Left renal pelvis (tissue), 4 donors: ENCODE measurements at regions not wholly inside any gene's neighbourhood (a gene's known extent, or its start where the extent isn't known, plus 50 kb on each side); places are given as distances from the start of the nearest gene placed in this dataset.

ENCODE experiments used
- DNase-seq, 4 donors: peaks; one replicate each; pipeline ENCODE4 v3.0.0-alpha.2; 2013; ENCODE audit warnings: low read depth in 4 of 4, low spot score in 3 of 4

- DNase-seq = peak in 1 of 4 donors; percentile 2
These were observed 69.6 kb downstream of the MDH1 start for GRCh38 chr2:63658176-63658968.

DNA sequence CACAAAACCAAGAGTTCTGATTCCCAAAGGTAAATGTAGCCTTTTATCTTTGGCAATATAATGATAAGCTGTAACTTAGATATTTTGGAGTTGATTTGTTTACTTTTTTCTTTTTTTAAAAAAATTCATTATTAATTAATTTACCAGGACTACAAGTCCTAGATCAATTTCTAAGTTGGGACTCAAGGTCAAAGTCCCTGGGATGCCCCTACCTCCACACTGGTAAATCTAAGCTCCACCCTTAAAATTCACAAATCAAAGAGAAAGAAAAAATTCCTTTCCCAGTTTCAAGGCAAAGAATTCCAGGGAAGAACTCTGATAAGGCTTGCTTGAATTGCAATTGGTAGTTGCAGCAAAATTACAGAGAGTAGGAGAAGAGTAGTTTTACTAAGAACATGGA is 71.3 kb downstream of the MDH1 start:
- DNase-seq = no peak

DNA sequence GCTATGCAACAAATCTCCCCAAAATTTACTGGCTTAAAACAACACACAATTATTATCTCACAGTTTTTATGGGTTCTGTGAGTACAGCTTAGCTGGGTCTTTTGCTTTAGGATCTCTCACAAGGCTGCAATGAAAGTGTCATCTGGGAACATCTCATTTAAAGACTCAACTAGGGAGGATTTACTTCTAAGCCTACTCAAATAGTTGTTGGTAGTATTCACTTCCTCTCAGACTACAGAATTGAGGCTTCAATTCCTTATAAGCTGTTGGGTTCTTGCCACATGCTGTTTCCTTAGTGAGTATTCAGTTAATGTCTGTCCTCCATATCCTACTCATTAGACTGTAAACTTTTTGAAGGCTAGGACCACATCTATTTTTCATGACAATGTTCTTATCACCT is 72.3 kb downstream of the MDH1 start:
- DNase-seq = no peak

DNA sequence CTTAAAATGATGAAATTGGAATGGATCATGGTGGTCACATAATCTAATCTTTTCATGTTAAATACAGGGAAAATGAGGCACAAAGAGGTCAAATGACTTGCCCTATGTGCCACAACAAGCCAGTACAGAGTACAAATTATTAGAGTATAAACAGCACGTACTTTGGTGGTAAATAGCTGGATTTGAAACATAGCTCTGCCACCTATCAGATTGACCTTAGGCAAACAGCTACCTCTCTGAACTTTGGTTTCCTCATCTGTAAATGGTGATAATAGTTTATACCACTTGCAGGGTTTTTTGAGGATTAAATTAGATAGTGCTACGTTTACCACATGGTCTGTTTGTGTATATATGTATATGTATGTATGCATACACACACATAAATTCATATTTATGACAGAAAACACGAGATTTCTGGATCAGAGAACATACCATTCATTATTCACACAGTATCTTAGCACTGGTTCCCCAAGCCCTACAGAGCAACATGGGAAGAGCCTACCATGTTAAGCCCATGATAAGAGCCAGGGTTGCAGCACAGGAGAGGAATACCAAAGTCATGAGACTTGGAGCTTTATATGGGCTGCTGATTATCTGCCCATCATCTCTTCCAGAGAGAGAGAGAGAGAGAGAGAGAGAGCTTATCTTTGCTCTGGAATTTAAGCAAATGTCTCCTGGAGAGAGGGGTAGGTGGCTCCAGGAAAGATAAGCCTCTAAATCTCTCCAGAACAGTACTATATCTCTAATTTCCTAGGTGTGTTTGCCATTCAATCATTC is 73.5 kb downstream of the MDH1 start:
- DNase-seq = no peak

- DNase-seq = no peak
These were observed 74.5 kb downstream of the MDH1 start for GRCh38 chr2:63663013-63663864.

DNA sequence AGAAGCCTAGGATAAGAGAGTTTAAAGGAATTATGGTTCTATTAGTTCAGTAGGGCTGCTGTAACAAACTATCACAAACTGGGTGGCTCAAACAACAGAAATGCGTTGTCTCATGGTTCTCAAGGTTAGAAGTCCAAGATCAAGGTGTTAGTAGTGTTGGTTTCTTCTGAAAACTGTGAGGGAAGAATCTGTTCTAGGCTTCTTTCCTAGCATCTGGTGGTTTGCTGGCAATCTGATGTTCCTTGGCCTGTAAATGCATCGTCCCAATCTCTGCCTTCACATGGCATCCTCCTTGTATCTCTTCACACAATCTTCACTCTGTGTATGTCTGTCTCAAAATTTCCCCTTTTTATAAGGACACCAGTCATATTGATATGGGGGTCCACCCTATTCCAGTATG is 76.3 kb downstream of the MDH1 start:
- no peak for DNase-seq

- no peak for DNase-seq
These were observed 77.2 kb downstream of the MDH1 start for GRCh38 chr2:63665846-63666475.

DNA sequence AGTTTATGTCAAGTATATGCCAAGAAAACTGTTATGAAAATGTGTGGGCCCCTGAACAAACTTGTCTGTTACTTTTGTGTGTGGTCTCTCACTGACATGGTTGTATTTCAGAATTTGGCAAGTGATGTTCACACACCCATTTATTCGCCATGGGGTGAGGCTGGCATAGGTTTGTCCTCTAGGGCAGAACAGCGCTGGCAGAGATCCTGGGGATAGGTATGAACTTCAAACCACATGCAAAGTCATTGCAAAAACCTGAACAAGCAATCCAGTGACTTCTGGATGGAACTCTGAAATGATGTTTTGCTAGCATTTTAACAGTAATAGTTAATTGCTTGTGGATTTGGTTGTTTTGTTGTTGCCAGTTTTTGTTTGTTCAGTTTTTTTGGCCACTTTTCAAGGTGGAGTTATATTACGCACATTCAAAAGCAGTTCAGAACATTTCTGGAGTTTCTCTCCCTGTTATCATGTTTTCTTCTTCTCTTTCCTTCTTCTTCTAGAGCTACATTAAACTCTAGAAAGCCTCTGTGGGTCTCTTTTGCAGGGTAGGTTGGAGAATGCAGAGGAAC is 78.5 kb downstream of the MDH1 start:
- no peak for DNase-seq

GRCh38 chr2:63668000-63668399 is 79.2 kb downstream of the MDH1 start:
- no peak for DNase-seq

- no peak for DNase-seq
These were observed 79.7 kb downstream of the MDH1 start for GRCh38 chr2:63668466-63668865.

DNA sequence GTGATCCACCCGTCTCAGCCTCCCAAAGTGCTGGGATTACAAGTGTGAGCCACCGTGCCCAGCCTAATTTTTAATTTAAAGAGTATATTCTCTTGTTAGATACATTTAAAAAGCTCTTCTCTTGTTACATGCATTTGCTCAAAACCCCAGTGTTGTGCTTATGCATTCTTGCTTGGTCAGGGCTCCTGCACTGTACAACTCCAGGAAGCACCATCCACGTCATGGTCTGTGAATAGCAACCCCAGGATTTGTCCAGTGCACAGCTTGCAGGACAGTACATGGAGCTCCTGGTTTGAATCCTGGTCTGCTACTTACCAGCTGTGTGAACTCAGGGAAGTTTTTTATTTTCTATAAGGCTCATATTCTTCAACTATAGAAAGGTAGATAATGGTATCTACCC is 80.8 kb downstream of the MDH1 start:
- no peak for DNase-seq

DNA sequence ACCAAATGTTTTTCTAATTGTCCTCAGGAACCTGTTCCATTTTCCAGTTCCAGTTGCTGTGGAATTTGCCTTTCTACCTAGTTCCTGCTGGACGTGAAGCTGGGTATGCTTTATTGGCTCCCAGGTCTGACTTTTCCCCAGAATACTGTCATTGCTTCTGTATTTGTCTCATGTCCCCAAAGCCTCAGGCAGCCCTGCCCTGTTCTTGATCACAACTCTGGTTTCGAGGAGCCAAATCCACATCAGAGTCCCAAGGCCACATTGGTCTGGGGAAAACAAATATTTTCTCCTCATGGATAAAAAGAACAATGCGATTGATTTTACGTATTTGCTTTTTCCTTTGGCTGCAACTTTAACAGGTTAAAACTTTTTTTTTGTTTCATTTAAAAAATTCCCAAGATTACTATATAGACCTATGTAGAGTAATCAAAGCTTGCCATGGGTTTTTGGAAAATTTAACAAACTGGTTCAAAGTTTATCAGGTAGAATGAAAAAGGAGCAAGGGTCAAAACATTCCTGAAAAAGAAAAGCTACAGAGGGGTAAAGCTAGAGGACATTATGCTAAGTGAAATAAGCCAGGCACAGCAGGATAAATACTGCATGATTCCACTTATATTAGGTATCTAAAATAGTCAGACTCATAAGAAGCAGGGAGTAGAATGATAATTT is 85.2 kb downstream of the MDH1 start:
- no peak for DNase-seq

GRCh38 chr2:63675026-63675425 is 86.3 kb downstream of the MDH1 start:
- DNase-seq = no peak

GRCh38 chr2:63676135-63676534 is 87.4 kb downstream of the MDH1 start:
- no peak for DNase-seq

DNA sequence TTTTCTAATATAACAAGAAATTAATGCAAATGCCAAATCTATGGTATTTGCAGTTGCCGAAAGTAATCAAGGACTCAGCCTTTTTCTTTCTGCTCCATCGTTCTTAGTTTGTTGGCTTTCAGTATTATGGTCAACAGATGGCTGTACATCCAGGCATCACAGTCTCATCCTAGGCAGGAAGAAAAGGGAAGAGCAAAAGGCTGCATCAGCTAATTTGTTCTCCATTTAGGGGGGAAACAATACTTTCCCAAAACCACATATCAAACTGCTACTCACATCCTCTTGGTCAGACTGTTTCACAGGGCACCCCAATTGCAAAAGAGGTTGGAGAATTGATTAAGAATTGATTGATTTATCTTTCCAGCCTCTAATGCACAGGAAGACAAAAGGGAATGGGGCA is 89.3 kb downstream of the MDH1 start:
- DNase-seq = no peak

GRCh38 chr2:63678551-63678950 is 89.8 kb downstream of the MDH1 start:
- no peak for DNase-seq

DNA sequence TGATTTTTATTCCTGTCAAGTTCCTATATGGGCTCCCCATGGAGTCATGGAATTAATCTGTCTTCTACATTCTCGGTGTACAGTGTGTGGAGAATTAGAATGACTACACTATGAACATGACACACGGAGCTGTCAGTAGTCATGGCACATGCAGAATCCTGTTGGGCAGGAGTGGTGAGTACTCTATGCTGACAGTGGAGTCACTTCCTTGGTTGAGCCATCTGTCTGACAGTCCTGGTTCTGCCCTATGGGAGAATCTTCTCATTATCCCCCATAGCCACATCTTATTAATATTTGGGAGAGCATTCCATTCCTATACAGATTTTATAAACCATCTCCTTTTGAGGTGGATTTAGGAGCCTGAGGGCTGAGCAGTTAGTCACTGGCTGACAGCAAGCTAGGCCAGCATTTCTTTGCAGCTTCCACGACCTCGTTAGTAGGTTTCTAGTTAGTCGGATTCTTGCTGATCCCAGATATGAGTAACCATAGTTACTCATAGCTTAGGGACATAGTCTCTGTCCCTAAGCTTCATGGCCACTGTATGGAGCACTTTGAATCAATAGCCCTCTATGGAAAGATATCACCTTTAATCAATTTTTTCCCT is 90.6 kb downstream of the MDH1 start:
- no peak for DNase-seq

DNA sequence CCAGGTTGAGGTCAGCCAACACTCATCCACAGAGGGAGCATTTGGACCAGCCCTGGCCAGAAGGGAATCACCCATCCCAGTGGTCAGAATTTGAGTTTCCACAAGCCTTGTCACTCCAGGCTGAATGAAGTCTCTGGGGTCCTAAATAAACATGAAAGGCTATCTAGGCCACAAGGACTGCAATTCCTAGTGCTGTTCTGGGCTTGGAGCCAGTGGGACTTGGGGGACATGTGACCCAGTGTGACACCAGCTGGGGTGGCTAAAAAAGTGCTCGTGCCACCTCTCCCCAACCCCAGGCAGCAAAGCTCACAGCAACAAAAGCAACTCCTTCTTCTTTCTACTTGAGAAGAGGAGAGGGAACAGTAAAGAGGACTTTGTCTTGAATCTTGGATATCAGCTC is 91.7 kb downstream of the MDH1 start:
- DNase-seq = no peak

DNA sequence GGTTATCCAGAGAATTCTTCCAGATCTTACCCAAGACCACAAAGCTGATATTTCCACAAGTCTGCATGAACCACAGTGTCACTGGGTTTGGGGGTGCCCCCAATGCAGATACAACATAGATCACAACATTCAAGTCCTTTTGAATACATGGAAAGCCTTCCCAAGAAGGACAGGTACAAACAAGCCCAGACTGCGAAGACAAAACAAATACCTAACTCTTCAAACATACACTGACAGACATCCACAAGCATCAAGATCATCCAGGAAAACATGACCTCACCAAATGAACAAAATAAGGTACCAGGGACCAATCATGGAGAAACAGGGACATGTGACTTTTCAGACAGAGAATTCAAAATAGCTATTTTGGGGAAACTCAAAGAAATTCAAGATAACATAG is 93.1 kb downstream of the MDH1 start:
- no peak for DNase-seq
